ENCODE measurements at regions not wholly inside any gene's neighbourhood (a gene's known extent, or its start where the extent isn't known, plus 50 kb on each side); places are given as distances from the start of the nearest gene placed in this dataset.

DNA sequence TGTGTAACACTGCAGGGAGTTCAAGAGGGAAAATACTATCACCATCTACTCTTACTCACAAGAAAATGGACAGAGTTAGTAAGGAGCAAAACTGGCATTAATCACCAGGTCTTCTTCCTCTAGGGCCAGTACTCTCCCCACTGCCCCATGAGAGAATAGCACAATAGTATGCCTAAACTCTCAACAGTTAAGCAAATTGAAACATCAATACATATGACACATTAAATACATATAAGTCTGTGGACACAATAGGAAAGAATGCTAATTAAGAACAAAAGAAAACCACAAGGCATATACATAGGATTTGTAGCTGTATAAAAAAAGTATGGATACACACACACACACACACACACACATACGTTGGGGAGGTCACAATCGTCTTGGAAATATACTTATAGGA lies 197.9 kb upstream of the BDNF start:
- H3K27ac Mint-ChIP-seq = no peak overlapping the region; the same call in 1 of the 2 replicates

DNA sequence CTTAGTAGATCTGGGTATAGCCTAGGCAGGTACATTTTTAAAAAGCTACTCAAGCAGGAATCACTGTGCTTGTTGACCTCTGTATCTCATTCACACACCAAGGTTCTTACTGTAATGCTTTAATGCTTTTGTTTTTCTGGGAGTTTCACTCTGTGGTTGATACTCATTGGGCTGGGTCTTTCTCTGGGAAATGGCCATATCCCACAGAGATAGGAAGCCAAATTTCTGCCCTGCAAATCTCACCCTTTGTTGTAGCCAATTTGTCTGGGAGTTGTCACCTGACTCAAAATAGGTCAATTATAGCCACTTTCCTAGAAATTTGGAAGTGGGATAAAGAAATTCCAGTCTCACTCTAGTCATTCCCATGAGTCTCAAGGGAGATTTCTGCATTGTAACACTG lies 195.8 kb upstream of the BDNF start:
- TF ChIP-seq, protein P1, sequence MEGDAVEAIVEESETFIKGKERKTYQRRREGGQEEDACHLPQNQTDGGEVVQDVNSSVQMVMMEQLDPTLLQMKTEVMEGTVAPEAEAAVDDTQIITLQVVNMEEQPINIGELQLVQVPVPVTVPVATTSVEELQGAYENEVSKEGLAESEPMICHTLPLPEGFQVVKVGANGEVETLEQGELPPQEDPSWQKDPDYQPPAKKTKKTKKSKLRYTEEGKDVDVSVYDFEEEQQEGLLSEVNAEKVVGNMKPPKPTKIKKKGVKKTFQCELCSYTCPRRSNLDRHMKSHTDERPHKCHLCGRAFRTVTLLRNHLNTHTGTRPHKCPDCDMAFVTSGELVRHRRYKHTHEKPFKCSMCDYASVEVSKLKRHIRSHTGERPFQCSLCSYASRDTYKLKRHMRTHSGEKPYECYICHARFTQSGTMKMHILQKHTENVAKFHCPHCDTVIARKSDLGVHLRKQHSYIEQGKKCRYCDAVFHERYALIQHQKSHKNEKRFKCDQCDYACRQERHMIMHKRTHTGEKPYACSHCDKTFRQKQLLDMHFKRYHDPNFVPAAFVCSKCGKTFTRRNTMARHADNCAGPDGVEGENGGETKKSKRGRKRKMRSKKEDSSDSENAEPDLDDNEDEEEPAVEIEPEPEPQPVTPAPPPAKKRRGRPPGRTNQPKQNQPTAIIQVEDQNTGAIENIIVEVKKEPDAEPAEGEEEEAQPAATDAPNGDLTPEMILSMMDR (IDR thresholded peaks at IDR 0.05) = no peak
- no peak overlapping the region for H3K4me3 Mint-ChIP-seq
- H3K4me1 Mint-ChIP-seq (ENCODE audit: low read depth) = peaks cover 37% of the 10 kb centered on the region
- no peaks in the 10 kb centered on the region for H3K9me3 Mint-ChIP-seq
- DNase-seq = no peak
- H3K27me3 Mint-ChIP-seq (ENCODE audit: insufficient read depth) = no peaks in the 10 kb centered on the region
- H3K27ac Mint-ChIP-seq = no peak overlapping the region
- H3K36me3 Mint-ChIP-seq (ENCODE audit: low read depth) = peaks cover 6% of the 10 kb centered on the region; the same call in 1 of the 2 replicates

More for the DNA sequence above, 197.9 kb upstream of the BDNF start:
- Mint-ChIP-seq H3K4me1 (ENCODE audit: low read depth) (peaks cover 57% of the 10 kb centered on the region), H3K9me3 (no peaks in the 10 kb centered on the region), H3K4me3 (no peak overlapping the region), H3K27me3 (ENCODE audit: insufficient read depth) (no peaks in the 10 kb centered on the region), H3K36me3 (ENCODE audit: low read depth) (peaks cover 6% of the 10 kb centered on the region; the same call in 1 of the 2 replicates)
- DNase-seq = no peak
- TF ChIP-seq, protein P1 (IDR thresholded peaks at IDR 0.05) = no peak

DNA sequence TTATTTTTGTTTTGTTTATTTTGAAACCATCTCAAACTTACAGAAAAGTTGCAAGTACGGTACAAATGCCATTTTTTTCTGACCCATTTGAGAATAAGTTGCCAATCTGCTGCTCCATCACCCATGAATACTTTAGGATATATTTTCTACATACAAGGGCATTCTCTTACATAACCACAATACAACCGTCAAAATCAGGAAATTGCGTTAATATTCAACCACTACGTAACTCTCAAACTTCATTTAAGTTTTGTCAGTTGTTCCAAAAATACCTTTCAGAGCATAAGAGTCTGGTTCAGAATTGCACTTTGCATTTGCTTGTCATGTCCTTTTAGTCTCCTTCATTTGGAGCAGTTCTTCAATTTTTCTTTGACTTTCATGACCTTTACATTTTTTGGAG lies 194.3 kb upstream of the BDNF start:
- Mint-ChIP-seq H3K27me3 (ENCODE audit: insufficient read depth) (peaks cover 2% of the 10 kb centered on the region; the same call in 1 of the 2 replicates), H3K36me3 (ENCODE audit: low read depth) (peaks cover 16% of the 10 kb centered on the region), H3K4me1 (ENCODE audit: low read depth) (peaks cover 33% of the 10 kb centered on the region), H3K27ac (no peak overlapping the region), H3K4me3 (no peak overlapping the region), H3K9me3 (no peaks in the 10 kb centered on the region)
- TF ChIP-seq, protein P1 (IDR thresholded peaks at IDR 0.05) = no peak
- no peak for DNase-seq

DNA sequence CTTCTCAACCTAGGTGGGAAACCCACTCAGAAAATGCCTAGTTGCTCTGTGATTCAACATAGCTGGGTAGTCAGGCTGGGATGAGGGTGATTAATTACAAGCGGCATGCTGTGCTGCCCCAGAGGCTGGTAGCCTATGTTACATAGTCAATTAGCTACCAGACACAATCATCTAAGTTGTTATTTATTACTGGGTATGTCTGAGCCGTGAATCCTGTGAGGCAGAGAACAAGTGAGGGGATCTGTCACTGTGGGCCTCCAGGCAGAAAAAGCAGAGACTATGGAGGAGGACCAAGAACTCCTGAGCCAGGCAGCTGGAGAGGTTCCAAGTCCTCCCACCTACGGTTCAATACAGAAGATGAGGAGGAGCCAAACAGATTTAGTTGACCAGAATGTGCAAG lies 186.6 kb upstream of the BDNF start:
- Mint-ChIP-seq H3K4me3 (no peak overlapping the region), H3K36me3 (ENCODE audit: low read depth) (peaks cover 18% of the 10 kb centered on the region), H3K27ac (no peak overlapping the region), H3K9me3 (no peaks in the 10 kb centered on the region), H3K27me3 (ENCODE audit: insufficient read depth) (peaks cover 2% of the 10 kb centered on the region; the same call in 1 of the 2 replicates), H3K4me1 (ENCODE audit: low read depth) (peaks cover 22% of the 10 kb centered on the region)
- DNase-seq = no peak
- TF ChIP-seq, protein P1 (IDR thresholded peaks at IDR 0.05) = no peak

DNA sequence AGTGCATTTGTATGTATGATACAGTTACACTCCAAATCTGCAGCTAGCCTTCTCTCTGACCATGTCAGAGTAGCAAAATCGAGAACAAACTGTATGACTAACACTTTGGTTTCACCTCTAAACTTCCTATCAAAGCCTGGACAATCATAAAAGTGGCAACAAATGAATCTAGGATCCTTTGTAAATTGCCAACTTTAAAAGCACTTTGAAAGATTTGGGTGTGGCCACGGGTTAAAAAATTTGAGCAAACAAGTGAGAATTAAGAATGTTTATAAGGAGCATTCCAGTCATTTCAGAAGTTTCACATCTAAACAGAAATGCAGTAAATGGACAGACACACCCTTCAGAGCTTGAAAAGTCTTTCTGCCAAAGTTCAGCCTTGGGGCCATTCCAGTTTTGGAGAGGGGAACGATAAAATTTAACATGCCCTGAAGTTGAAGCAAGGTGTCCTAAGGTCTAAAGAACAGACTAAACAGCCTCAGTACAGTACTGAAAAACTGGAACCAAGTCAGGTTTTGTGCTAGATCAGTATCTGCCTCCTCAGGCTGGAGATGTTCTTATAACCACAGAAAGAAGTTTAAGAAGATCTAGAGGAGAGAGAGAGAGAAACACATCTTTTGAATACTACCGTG lies 181.9 kb upstream of the BDNF start:
- Mint-ChIP-seq H3K9me3 (no peaks in the 10 kb centered on the region), H3K27me3 (ENCODE audit: insufficient read depth) (no peaks in the 10 kb centered on the region), H3K27ac (peak overlapping the region; percentile 46), H3K4me1 (ENCODE audit: low read depth) (peaks cover 25% of the 10 kb centered on the region), H3K36me3 (ENCODE audit: low read depth) (0 out of 2 replicates have a peak, but pooled peaks cover 4% of the 10 kb centered on the region), H3K4me3 (peak overlapping the region; percentile 21)
- TF ChIP-seq, protein P1 (IDR thresholded peaks at IDR 0.05) = no peak
- DNase-seq = peak; percentile 30

Data from HFFc6 (cell line).